NCI-H748 (cell line): ENCODE measurements at regions not wholly inside any gene's neighbourhood (a gene's known extent, or its start where the extent isn't known, plus 50 kb on each side); places are given as distances from the start of the nearest gene placed in this dataset.

Experiments used
- DNase-seq: peaks from one replicate; lab custom pipeline; 2025; ENCODE audit not compliant: unreplicated experiment; lab: John Stamatoyannopoulos, UW

DNA sequence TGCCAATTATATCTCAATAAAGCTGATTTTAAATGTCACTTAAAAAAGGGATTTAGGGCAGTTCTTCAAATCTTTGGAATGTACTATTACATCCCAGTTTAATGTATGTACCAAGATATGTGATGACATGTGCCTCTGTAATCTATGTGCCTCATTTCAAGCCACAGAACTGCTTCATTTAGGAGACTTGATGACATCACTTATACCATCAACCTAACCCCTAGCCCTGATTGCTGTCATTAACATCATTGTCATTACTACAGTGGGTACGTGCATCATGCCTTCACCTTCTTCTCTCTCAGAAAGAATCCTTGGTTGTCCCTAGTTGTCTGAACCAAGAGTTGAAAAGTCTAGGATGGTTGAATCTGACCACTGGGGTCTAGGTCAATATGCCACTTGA, 134.3 kb upstream of the RAB11FIP2 start:
- DNase-seq: no peak

DNA sequence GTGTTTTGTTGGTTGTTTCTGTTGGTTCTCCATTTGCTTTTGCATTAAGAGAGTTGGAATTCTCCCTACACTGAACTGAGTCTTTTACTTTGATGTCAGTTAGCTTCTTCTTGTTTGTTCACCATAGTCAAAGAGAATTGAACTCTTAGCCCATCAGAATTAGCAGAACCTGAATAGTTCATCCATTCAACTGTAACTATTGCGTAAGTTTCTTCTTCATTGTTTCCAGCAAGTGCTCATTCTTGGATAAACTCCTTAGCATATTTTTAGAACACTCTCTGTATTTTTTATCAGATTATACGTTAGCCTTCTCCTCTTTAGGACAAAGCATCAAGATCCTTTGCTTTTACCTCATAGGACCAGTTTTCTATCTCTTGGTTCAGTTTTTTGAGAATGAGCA, 128.4 kb upstream of the RAB11FIP2 start:
- DNase-seq: no peak

DNA sequence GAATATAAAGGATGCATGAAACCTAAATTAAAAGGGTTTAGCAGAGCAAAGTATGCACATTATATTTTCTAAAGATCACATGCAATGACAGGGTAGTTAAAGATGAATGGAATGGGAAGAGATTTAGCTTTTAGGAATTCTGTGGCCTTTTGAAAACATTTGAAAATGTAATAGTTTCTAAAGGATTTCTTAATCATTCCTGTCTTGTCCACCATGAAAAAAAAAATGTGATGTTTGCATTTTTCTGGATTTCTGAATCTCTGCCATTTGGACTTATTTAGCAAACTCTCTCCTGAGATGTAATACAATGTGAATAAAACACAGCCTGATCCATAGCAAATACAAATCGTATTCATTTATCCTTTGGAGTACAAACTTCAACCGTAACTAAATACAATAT, 126.6 kb upstream of the RAB11FIP2 start:
- DNase-seq: no peak

DNA sequence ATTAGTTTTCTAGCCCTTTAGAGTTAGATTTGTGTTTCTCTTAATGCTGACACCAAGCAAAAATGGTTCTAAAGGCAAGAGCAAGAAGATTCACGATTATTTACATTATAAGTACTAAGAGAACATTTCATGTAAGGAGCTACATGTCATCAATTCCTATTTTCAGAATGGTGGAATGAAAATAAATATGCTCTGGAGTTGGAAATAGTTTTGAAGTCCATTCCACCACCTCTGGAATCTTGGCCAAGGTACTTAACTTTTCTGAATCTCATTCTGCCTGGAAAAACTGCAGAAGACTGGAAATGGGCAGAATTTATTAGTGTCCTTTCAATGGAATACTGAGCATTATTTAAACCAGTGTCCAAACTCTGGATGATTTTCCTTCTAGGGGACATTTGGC, 125.1 kb upstream of the RAB11FIP2 start:
- DNase-seq: no peak

DNA sequence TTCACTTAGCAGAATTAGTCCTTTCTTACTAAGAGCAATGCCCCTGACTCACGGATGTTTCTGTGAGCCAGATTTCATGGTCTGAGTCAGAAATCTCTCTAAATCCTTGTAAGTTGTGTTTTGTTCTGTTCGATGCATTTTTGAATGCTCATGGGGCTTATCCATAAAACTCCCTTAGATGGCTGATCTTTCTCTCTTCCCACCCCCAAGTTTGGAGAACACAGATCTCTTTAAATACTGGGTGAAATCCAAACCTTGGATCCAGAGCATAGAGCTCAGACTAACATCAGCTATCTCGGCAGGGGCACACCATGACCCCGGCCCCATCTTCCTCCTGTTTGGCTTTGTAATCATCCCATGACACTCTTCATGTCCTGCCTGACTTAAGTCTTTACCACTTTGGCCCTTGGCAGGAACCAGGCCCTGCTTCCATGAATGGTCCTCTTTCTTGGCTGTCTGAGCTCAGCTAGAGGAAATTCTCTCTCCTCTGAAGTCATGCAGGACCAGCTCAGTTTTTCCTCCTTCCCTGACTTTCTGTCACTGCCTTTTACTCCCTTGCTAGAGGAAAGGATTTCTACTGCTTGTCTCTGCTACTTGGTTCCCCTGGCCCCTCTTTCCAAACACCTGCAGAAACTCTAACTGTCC, 120.4 kb upstream of the RAB11FIP2 start:
- DNase-seq: no peak

DNA sequence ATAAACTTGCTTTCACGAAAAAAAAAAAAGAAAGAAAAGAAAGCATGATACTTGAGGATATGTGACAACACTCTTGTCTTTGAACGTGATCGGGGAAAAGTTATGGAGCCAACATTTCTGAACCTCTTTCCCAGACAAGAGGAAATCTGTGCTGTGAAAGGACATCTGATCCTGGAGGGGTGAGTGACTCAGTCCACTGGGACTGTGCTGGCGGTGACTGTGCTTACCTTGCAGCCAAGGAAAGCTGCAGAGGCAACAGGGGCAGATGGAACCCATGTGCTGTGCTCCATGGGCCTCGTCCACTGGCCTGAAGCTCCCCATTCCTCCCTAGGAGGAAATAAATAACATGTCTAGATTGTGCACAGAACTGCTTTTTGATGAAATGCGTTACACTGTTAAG, 116.5 kb upstream of the RAB11FIP2 start:
- no peak for DNase-seq

GRCh38 chr10:118161461-118162246, 114.9 kb upstream of the RAB11FIP2 start:
- DNase-seq: no peak

GRCh38 chr10:118153287-118153686, 106.5 kb upstream of the RAB11FIP2 start:
- DNase-seq: no peak

- no peak for DNase-seq
These were observed 104.7 kb upstream of the RAB11FIP2 start for GRCh38 chr10:118151461-118151860.

GRCh38 chr10:118148247-118148646, 101.5 kb upstream of the RAB11FIP2 start:
- peak; percentile 1 for DNase-seq

DNA sequence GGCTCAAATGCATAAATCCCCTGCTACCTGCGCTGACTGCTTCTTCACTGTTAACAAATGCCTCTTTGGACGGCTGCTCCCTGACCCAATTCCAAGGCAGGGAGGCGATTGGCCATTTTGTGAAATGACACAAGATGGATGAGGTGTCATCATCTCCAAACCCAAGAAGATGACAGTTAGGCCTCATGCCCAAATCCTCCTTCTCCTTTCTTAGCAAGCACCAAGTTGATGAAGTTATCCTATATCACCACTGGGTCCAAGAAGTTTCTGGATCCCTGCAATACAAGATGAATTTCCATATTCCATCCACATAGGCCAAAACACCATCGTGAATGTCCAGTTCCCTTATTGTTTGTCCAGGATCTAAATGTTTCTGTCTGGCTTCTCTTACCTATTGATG, 98.5 kb upstream of the RAB11FIP2 start:
- DNase-seq: no peak

DNA sequence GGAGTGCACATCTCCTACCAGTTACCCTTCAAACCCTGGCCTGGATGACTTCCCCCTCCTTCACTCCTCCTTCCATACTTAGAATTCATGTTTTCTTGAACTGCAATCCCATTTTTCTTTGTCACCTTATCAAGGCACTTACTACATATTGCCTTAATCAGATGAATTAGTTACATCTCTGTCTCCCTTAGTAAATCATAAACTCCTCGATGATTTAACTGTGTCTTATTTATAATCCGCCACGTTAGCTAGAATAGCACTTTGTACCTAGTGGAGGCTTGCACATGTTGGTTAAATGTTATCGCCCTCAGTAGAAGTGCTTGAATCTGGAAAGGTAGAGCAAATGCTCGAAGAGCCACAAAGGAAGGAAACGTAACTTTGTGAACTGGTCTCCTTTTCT, 94.7 kb upstream of the RAB11FIP2 start:
- DNase-seq: no peak

- DNase-seq: no peak
These were observed 92.6 kb upstream of the RAB11FIP2 start for GRCh38 chr10:118139321-118139720.

DNA sequence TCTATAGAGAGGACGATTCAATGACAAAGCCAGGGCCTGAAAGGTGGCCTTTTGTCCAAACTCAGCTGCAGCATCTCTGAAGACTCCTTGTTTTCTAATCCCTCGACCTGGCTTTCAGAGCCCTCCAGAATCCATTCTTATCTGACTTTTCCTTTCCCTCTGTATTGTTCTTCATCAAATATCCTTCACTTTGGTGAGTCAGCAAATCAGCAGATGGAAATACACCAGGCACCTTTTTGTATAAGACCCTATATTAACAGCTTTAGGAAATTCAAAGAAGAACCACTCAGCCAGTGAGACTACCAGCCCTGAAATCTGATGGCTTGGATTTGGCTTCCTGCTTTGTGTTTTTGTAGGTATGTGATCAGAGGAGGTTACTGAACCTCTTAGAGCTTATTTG, 81.9 kb upstream of the RAB11FIP2 start:
- DNase-seq: no peak

- no peak for DNase-seq
These were observed 72.0 kb upstream of the RAB11FIP2 start for GRCh38 chr10:118118716-118119115.

DNA sequence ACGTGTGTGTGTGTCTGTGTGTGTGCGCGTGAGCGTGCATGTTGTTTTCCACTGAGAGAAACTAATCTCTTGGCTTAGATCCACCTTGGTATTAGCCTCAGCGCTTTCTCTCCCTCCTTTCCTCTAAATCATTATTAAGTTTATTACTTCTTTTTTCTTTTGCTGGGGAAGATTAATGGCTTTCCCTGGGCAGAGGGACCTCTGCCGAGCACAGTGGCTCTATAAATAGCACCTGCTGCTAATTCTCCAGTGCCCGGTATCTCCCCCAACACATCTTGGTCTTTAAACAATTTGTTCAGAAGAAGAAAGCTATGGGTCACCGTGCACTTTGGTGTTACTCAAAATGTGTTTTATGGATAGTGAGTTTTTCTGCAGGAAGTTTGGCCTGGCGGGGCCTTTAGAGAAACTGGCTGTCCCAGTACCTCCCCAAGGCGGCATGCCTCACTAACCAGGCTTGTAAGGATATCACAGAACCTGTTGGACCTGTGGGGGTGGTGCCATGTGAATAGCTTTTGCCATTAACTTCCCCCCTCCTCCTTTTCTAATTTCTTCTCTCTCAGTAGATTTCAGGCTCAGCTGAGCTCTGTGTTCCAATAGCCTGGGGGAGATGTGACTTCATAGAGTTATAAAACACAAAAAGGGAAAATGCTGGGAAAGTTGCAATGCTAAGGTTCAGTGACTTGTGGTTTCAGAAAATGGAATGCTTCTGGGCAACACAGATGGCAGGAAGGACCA, 70.1 kb upstream of the RAB11FIP2 start:
- no peak for DNase-seq

GRCh38 chr10:118116362-118116714, 69.6 kb upstream of the RAB11FIP2 start:
- DNase-seq: no peak

DNA sequence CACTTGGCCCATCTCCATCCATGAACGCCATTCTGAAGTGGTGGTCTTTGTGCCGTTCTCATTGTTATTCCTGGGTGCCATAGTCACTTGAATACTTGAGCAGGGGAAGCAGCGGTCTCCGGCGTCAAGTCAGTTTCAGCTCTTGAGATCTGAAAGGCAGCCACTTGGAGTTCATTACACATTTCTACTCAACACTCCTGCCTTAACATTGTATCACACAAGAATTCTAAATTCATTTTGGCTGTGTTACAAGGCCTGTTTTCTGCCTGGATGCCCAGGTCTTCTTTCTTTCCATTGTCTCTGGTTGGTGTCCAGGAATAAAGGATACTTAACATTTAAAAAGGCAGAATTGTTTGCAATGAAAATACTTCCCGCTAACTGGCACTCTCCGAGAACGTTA, 69.0 kb upstream of the RAB11FIP2 start:
- DNase-seq: no peak

DNA sequence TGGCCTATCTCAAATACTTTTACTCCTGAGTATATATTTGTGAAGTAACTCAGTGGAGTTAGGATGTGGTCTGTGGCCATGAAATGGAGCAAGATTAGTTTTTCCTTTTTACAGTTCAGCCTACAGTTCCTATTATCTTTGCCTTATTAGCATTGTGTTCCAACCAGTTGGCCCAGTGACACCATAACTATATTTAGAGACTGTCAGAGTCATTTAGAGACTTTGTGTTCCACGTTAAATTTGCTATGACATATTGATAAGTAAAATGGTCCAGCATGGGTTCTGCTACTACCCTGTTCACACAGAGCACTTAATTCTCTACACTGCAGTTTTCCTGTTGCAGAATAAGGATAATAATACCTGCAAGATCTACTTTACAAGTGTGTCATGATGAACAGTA, 68.3 kb upstream of the RAB11FIP2 start:
- no peak for DNase-seq

GRCh38 chr10:118112543-118113125, 65.9 kb upstream of the RAB11FIP2 start:
- no peak for DNase-seq

- no peak for DNase-seq
These were observed 64.0 kb upstream of the RAB11FIP2 start for GRCh38 chr10:118110750-118111149.
